ENCODE measurements at regions not wholly inside any gene's neighbourhood (a gene's known extent, or its start where the extent isn't known, plus 50 kb on each side); places are given as distances from the start of the nearest gene placed in this dataset.

DNA sequence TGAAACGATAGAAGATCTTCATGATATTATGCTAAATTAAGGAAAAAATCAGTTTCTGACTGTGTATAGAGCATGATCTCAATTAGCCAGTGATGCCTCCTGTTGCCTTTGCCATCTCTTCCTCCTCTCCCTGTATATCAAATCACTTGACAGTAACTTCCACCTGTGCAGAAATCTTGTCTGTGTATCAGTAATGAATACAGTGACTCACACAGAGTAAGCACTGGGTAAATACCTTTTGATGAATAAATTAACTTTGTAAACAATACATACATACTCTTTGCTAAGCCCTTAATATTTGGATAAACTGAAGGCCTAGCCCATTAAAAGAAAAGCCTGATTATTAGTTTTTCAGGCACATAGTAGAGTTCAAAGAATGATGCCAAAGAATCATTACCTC, 610.6 kb upstream of the NRP1 start:
- TF ChIP-seq, protein P1, sequence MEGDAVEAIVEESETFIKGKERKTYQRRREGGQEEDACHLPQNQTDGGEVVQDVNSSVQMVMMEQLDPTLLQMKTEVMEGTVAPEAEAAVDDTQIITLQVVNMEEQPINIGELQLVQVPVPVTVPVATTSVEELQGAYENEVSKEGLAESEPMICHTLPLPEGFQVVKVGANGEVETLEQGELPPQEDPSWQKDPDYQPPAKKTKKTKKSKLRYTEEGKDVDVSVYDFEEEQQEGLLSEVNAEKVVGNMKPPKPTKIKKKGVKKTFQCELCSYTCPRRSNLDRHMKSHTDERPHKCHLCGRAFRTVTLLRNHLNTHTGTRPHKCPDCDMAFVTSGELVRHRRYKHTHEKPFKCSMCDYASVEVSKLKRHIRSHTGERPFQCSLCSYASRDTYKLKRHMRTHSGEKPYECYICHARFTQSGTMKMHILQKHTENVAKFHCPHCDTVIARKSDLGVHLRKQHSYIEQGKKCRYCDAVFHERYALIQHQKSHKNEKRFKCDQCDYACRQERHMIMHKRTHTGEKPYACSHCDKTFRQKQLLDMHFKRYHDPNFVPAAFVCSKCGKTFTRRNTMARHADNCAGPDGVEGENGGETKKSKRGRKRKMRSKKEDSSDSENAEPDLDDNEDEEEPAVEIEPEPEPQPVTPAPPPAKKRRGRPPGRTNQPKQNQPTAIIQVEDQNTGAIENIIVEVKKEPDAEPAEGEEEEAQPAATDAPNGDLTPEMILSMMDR (IDR thresholded peaks at IDR 0.05; ENCODE audit: borderline replicate concordance, extremely low read depth, low read length, poor library complexity, severe bottlenecking): no peak
- TF ChIP-seq EZH2 (IDR thresholded peaks at IDR 0.05; ENCODE audit: borderline replicate concordance, low read depth, low read length, severe bottlenecking): no peak
